ENCODE measurements at regions not wholly inside any gene's neighbourhood (a gene's known extent, or its start where the extent isn't known, plus 50 kb on each side); places are given as distances from the start of the nearest gene placed in this dataset.
"Not testable (repeated sequence)": the region's sequence is repeated elsewhere in the genome, so short reads cannot be mapped to it uniquely, and the experiment has no call there.

DNA sequence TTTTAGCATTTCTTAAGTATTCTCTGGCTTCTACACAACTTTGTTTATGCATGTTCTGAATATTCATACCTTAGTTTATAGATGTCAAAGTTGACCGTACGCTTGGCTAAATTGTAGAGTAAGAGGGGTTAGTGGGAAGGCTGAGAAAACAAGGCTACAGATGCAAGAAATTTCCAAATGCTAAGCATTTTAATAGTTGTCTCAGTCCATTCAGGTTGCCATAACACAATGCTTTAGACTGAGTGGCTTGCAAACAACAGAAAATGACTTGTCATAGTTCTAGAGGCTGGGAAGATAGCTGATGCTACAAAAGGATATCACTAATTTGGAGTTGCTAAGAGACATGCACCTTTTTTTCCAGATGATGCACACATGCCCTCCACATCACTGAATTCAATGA is 53.0 kb upstream of the C1QTNF3 start:
- DNase-seq: not testable (repeated sequence)

DNA sequence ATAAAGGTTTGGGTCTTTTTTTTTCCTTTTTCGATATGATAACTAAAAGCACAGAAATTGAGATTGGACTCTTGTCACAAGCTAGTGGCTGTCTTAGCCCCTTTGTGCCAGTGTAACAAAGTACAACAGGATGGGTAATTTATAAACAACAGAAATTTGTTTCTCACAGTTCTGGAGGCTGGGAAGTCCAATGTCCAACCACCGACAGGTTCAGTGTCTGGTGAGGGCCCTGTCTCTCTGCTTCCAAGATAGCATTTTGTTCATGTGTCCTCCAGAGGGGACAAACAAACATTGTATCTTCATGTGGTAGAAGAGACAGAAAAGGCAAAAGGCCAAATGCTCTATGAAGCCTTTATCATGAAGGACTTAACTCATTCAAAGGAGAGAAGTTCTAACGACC is 56.9 kb upstream of the C1QTNF3 start:
- DNase-seq: not testable (repeated sequence)

DNA sequence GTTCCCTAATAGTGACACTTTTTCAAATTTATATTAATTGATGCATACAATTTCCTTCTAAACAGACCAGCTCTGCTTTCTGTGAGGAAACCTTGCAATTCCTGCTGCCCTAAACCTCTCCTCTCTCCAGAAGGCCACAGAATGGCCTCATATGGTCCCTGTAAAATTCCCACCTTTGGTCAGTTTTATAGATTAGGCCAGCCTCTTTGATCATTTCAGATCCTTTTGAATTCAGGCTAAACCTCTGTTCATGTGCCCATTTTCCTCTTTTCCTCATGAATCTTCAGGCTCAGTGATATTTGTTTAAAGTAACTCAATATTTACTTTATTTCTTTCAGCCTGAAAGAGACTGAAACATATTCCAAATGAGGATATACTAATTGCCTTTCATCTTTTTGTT is 58.6 kb upstream of the C1QTNF3 start:
- DNase-seq: not testable (repeated sequence)

DNA sequence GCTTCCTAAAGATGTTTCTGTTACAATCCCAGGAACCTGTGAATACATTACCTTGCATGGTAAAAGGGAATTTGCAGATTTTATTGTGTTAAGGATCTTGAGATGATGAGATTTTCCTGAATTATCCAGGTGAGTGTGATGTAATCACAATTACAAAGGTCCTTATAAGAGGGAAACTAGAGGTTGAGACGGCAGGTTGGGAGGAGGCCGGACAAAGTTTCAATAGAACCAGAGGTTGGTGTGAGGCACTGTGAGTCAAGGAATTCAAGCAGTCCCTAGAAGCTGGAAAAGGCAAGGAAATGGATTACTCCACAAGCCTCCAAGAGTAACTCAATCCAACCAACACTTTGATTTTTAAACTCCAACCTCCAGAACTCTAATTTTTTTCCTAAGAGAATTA is 65.9 kb upstream of the C1QTNF3 start:
- not testable (repeated sequence) for DNase-seq

DNA sequence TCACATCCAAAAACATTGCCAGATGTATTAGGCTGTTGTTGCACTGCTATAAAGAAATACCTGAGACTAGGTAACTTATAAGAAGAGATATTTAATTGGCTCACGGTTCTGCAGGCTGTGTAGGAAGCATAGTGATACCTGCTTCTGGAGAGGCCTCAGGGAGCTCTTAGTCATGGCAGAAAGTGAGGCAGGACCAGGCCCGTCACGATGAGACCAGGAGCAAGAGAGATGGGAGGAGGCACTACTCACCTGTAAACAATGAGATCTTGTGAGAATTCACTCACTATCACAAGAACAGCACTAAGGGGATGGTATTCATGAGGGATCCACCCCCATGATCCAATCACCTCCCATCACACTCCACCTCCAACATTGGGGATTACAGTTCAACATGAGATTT is 81.3 kb upstream of the C1QTNF3 start:
- DNase-seq: not testable (repeated sequence)

DNA sequence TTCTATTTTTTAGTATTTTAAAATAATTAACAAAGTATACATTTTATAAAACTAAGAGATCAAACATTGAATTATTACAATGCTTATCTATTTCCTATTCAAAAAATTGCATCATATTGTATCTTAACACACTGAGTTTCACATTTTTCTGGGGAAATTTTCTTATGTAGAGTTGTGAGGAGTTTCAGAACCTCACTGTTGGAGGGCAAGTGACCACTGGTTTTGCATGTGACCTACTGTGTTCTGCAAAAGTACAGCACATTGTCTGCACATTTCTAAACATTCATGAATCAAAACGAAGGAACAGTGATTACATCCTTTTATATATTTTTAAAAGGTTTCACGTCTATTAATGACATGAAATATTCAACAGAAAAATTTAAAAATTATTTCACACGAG is 82.3 kb upstream of the C1QTNF3 start:
- not testable (repeated sequence) for DNase-seq

DNA sequence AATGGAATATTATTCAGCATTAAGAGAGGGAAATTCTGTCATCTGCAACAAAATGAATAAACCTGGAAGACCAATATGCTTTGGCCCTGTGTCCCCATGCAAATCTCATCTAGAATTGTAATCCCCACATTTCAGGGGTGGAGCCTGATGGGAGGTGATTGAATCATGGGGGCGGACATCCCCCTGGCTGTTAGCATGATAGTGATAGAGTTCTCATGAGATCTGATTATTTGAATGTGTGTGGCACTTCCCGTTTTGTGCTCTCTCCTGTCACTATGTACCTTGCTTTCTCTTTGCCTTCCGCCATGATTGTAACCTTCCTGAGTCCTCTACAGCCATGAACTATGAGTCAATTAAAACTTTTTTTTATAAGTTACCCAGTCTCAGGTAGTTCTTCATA is 83.7 kb upstream of the C1QTNF3 start:
- DNase-seq: not testable (repeated sequence)

DNA sequence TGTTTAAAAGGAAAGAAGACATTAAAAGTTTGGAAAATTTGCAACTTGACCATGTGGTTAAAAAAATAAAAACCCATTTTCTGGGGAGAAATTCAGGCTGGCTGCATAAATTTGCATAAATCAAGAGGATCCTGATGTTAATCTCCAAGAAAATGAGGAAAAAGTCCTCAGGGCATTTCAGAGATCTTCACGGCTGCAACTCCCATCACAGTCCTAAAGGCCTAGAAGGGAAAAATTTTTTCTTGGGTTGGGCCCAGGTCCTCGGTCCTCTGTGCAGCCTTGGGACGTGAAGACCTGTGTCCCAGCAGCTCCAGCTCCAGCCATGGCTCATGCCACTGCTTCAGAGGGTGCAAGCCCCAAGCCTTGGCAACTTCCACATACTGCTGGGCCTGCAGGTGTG is 84.8 kb upstream of the C1QTNF3 start:
- DNase-seq: not testable (repeated sequence)

DNA sequence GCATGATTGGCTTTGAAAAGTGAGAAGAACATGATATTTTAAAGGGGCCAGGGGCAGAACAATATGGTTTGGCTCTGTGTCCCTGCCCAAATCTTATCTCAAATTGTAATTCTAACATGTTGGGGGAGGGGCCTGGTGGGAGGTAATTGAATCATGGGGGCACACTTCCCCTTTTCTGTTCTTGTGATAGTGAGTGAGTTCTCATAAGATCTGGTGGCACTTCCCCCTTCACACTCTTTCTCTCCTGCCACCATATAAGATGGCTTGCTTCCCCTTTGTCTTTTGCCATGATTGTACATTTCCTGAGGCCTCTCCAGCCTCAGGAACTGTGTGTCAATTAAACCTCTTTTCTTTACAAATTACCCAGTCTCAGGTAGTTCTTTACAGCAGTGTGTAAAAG is 85.9 kb upstream of the C1QTNF3 start:
- DNase-seq: not testable (repeated sequence)

DNA sequence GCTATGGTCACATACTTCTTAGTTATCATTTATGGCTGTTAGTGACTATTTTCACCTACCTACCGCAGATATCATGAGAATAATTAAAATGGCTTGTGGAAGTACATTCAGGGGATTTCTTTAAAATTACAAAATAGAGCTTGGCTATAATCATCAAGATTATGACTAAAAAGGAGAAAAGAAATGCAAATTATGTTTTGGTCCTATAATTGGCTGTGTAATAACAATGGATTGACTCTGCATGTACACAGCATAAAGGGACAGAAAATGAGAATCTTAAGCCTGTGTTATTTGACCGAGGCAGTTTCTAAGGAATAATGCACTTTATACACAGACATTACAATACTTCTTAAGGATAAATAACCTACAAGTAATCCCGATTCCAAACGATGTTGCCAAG is 112.0 kb upstream of the C1QTNF3 start:
- DNase-seq: not testable (repeated sequence)

DNA sequence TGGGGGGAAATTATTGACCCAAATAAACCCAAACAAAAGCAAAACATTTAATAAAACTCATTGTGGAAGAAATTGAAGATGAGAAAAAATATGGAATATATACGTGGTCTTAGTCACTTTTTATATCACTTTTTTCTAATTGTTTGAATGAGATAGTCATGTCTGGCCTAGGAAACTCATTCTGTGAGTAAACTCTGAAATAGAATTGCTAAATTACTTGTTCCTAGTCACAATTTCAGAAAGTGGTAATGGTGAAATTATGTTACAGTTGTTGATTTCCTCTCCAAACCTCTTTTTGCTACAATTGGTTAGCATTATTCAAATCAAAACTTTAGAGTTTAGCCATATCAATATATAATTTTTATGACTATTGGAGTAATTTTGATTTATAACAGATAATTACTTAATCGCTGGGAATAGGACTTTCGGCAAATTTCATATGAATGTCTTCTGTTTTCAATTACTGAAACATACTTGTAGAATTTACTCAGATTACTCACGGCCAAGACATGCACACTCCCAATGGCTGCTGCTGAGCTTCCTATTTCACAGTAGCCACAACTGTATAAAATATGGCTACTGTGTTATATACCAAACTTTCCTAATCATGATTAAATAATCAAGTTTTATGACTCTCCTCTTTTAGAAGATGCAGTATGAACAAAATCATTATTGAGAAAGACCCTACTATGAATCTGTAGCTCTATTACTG is 113.8 kb upstream of the C1QTNF3 start:
- not testable (repeated sequence) for DNase-seq

DNA sequence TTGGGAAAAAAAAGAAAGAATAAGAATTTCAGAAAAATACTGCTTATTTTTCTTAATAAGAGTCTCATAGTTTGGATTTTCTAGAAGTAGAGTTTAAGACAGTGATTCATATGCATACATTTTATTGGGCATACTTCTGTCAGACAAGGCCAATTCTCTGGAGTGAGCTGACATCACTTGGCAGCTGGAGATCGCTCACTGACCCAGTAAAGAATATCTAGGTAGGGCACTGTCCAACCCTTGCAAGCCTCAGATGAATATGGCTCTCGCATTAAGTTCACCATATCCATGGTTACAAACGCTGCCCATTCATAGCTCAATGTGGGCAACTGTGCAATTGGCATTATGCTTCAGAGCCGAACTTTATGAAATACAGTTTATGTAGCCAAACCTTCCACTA is 117.9 kb upstream of the C1QTNF3 start:
- not testable (repeated sequence) for DNase-seq

DNA sequence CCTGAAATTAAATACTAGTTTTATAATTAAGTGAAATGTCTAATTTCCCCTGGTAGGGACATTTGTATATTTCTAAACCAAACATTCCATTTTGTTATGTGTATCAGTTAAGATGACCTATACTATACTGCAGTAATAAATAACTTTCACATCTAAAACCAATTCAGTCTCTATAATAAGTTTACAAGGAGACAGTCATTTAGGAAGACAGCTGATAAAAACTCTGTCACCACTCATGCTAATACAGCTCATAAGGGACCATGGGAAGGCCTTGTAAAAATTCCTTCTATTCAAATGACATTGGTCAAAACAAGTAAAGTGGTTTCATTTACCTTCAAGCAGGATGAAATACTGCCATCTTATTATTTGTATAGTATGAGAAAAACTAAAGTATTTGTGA is 128.4 kb upstream of the C1QTNF3 start:
- not testable (repeated sequence) for DNase-seq

DNA sequence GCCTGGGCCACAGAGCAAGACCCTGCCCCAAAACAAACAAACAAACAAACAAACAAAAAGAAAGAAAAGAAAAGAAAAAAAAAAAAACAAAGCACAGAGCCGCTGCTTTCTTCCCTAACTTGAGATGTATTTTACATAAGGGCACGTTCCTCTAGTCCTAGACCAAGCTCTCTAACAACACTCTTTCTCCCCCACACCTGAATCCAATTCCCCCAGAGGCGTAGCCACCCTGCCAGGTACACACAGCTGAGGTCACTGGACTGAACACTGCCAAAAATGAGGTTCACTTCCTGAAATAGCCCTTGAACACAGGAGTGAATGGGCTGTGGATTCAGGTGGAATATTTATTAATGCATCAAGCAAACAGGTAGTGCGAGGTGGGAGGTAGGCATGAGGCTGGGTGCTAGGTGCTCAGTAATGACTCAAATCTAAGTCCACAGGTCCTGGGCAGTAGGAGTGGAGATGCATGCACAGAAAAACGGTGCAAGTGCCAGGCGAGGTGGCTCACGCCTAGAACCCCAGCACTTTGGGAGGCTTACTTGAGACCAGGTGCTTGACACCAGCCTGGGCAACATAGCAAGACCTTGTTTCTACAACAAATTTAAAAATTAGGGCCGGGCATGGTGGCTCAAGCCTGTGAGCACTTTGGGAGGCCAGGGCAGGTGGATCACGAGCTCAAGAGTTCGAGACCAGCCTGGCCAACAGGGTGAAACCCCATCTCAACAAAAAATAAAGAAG is 136.6 kb upstream of the C1QTNF3 start:
- not testable (repeated sequence) for DNase-seq

DNA sequence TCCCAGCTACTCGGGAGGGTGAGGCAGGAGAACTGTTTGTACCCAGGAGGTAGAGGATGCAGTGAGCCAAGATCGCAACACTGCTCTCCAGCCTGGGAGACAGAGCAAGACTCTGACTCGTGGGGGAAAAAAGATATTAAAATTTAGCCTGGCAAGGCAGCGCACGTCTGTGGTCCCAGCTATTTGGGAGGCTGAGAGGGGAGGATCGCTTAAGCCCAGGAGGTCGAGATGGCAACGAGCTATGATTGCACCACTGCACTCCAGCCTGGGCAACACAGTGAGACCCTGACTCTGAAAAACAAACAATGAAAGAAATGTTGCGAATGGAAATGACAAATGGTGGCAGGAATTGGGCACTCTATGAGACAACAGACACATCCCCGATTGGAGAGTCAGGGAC is 137.2 kb upstream of the C1QTNF3 start:
- not testable (repeated sequence) for DNase-seq

DNA sequence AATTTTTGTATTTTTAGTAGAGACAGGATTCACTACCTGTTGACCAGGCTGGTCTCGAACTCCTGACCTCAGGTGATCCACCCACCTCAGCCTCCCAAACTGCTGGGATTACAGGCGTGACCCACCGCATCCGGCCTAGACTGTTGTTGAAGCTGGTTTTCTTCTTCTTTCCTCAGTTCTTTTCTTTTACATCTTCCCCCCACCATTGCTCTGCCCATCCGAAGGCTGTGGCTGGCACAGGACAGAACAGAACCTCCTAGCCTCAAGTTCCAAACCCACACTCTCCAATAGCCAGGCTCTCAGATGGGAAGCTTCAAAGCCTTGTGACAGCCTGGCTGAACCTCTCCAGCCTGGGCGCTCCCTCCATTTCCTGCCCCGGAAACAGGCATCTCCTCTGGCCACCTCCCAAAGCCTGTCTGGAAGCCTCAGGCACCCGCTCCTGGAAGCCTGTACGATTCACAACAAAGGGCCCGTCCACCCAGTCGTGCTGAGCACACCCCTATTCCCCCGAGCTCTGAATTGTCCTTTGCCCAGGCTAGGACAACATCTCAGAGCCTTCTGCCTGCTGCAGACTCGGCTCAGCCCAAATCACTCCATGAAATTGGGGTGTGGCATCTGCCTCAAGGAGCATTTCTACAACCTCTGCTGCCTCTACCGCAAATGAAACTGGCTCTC is 138.1 kb upstream of the C1QTNF3 start:
- not testable (repeated sequence) for DNase-seq

DNA sequence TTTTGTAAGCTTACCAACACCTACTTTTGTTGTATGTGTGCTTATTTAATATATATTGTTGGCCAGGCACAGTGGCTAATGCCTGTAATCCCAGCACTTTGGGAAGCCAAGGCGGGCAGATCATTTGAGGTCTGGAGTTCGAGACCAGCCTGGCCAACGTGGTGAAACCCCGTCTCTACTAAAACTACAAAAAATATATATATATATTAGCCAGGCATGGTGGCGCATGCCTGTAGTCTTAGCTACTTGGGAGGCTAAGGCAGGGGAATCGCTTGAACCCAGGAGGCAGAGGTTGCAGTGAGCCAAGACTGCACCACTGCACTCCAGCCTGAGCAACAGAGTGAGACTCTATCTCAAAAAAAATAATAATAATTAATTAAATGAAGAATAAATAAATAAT is 142.0 kb upstream of the C1QTNF3 start:
- not testable (repeated sequence) for DNase-seq

DNA sequence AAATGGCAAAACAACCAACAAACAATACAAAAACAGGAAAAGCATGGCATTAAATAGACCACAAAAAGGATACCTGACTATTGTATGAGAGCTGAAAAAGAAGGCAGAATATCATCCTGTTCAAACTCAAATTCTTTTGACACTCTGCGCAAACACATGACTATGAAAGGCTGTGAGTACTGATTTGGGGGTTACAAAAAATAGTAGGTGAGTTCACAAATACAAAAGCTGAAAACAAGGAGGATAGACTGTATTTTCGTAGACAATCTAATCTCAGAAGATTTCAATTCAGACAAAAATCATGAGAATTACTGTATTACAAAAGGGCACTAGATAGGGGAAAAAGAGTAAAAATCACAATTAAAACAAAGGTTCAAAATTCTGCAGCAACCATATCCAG is 142.6 kb upstream of the C1QTNF3 start:
- DNase-seq: not testable (repeated sequence)

DNA sequence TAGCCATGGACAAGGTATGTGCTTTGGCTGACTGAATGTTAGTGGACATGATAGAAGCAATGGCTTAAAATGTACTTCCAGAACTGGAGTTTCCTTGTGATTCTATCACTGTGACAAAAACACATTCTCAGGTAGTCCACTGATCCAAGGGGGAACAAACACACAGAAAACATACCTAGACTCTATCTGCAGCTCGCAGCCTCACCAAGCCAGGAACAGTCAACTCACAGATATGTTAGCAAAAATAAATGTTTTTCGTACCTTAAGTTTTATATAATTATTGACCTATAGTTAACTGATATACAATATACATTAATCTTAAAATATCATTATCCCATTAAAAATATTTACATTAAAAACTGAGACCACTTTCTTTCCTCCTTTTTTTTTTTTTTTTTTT is 143.1 kb upstream of the C1QTNF3 start:
- DNase-seq: not testable (repeated sequence)

DNA sequence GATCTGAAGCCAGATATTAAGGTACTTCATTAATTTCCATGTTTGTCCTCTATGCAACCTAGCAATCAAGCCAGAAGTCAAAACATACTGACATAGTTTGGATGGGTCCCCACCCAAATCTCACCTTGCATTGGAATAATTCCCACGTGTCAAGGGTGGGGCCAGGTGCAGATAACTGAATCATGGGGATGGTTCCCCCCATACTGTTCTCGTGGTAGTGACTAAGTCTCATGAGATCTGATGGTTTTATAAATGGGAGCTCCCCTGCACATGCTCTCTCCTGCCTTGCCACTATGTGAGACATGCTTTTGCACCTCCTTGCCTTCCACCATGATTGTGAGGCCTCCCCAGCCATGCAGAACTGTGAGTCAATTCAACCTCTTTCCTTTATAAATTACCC is 143.9 kb upstream of the C1QTNF3 start:
- not testable (repeated sequence) for DNase-seq

DNA sequence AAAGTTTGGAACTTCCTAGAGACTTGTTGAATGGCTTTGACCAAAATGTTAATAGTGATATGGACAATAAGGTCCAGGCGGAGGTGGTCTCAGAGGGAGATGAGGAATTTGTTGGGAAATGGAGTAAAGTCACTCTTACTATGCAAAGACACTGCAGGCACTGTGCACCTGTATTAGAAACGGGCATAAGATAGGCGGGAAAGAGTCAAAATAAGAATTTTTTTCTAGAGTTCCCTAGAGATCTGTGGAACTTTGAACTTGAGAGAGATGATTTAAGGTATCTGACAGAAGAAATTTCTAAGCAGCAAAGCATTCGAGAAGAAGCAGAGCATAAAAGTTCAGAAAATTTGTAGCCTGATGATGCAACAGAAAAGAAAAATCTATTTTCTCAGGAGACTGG is 144.4 kb upstream of the C1QTNF3 start:
- DNase-seq: not testable (repeated sequence)

DNA sequence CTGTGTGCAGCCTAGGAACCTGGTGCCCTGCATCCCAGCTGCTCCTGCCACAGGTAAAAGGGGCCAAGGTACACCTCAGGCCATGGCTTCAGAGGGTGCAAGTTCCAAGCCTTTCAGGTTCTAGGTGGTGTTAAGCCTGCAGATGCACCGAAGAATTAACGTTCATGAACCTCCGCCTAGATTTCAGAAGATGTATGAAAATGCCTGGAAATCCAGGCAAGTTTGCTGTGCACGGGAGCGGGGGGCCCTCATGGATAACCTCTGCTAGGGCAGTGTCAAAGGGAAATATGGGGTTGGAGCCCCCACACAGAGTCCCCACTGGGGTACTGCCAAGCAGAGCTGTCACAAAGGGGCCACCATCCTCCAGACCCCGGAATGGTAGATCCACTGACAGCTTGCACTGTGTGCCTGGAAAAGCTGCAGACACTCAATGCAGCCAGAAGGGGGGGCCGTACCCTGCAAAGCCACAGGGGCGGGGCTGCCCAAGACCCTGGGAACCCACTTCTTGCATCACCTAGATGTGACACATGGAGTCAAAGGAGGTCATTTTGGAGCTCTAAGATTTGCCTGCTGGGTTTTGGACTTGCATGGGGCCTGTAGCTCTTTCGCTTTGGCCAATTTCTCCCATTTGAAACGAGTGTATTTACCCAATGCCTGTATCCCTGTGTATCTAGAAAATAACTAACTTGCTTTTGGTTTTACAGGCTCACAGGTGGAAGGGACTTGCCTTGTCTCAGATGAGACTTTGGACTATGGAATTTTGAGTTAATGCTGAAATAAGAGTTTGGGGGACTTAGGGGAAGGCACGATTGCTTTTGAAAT is 145.2 kb upstream of the C1QTNF3 start:
- DNase-seq: not testable (repeated sequence)

DNA sequence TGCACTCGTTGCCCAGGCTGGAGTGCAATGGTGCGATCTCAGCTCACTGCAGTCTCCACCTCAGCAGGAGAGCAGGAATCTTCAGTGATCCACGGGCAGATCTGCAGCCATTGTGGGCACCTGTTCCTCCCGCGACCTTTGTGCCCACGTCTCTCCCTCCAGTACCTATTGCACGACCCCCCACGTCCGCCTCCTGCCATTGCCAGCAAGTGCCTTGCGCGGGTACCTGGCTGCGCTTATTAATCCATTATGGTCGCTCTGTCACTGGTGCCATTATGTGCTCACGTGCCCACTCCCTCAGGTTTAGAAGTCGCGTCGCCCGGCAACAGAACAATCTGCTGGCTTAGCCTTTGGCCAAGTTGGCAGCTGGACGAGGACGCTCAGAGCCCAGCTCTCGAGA is 146.2 kb upstream of the C1QTNF3 start:
- not testable (repeated sequence) for DNase-seq

Measured in NCI-H2227 treated with DMSO at 0.1 percent for 48 hours (cell line).